ENCODE measurements at regions not wholly inside any gene's neighbourhood (a gene's known extent, or its start where the extent isn't known, plus 50 kb on each side); places are given as distances from the start of the nearest gene placed in this dataset.

- no peak for DNase-seq
Observed at GRCh38 chr10:21315645-21316220, 209.7 kb downstream of the SKIDA1 start.

GRCh38 chr10:21314906-21315644 is 210.4 kb downstream of the SKIDA1 start:
- DNase-seq, result no peak

- no peak for DNase-seq
Observed at GRCh38 chr10:21314111-21314626, 211.3 kb downstream of the SKIDA1 start.

GRCh38 chr10:21313691-21314090 is 211.8 kb downstream of the SKIDA1 start:
- no peak for DNase-seq

- DNase-seq, result no peak
Observed at GRCh38 chr10:21311426-21311825, 214.1 kb downstream of the SKIDA1 start.

- DNase-seq, result no peak
Observed at GRCh38 chr10:21309427-21309826, 216.1 kb downstream of the SKIDA1 start.

- no peak for DNase-seq
Observed at GRCh38 chr10:21308946-21309345, 216.5 kb downstream of the SKIDA1 start.

- DNase-seq, result no peak
Observed at GRCh38 chr10:21308018-21308417, 217.5 kb downstream of the SKIDA1 start.

GRCh38 chr10:21304608-21305007 is 220.9 kb downstream of the SKIDA1 start:
- DNase-seq, result no peak

- no peak for DNase-seq
Observed at GRCh38 chr10:21304198-21304597, 221.3 kb downstream of the SKIDA1 start.

GRCh38 chr10:21300551-21300950 is 224.9 kb downstream of the SKIDA1 start:
- DNase-seq, result no peak

GRCh38 chr10:21299330-21299729 is 226.2 kb downstream of the SKIDA1 start:
- DNase-seq, result no peak

- DNase-seq, result no peak
Observed at GRCh38 chr10:21298701-21299100, 226.8 kb downstream of the SKIDA1 start.

GRCh38 chr10:21297603-21298383 is 227.7 kb downstream of the SKIDA1 start:
- no peak for DNase-seq

GRCh38 chr10:21296575-21297355 is 228.7 kb downstream of the SKIDA1 start:
- no peak for DNase-seq

GRCh38 chr10:21293518-21294356 is 231.7 kb downstream of the SKIDA1 start:
- no peak for DNase-seq

- DNase-seq, result no peak
Observed at GRCh38 chr10:21292763-21293517, 232.5 kb downstream of the SKIDA1 start.

GRCh38 chr10:21290499-21291160 is 234.9 kb downstream of the SKIDA1 start:
- no peak for DNase-seq

GRCh38 chr10:21289961-21290360 is 235.5 kb downstream of the SKIDA1 start:
- DNase-seq, result no peak

GRCh38 chr10:21289271-21289670 is 236.2 kb downstream of the SKIDA1 start:
- no peak for DNase-seq
